ENCODE measurements at regions not wholly inside any gene's neighbourhood (a gene's known extent, or its start where the extent isn't known, plus 50 kb on each side); places are given as distances from the start of the nearest gene placed in this dataset.

DNA sequence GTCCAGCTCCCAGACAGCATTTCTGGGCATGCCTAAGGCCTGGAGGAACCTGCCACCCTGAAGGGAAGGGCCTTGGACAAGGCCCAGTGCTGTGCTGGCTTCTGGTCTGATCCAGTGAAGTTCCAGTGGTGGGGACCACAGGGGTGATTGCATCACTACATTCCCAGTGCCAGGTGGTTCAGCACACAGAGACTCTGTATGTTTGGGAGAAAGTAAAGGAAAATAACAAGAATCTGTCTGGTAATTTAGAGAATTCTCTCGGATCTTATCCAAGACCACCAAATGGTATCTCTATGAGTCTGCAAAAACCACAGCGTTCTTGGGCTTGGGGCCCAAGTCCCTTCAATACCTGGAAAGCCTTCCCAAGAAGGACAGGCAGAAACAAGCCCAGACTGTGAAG, 131.8 kb upstream of the MAD2L1 start:
- TF ChIP-seq POLR2A (IDR thresholded peaks at IDR 0.05; ENCODE audit: low read length), result no peak
- TF ChIP-seq BHLHE40 (IDR thresholded peaks at IDR 0.05; ENCODE audit: low read depth, low read length), result no peak

All from A549 (cell line).